Epidermal melanocyte (primary cell): ENCODE measurements at regions not wholly inside any gene's neighbourhood (a gene's known extent, or its start where the extent isn't known, plus 50 kb on each side); places are given as distances from the start of the nearest gene placed in this dataset.

Experiments
- DNase-seq: peaks from one replicate; pipeline ENCODE4 v3.0.0; 2011; ENCODE audit warnings: low spot score; ENCODE audit not compliant: insufficient read length

- DNase-seq, result no peak
Measured at GRCh38 chr15:29611057-29611456, 211.2 kb downstream of the TJP1 start.

- DNase-seq, result no peak
Measured at GRCh38 chr15:29601811-29602210, 220.5 kb downstream of the TJP1 start.

GRCh38 chr15:29600262-29600661 is 222.0 kb downstream of the TJP1 start:
- no peak for DNase-seq

- no peak for DNase-seq
Measured at GRCh38 chr15:29596266-29596665, 226.0 kb downstream of the TJP1 start.

GRCh38 chr15:29593629-29594028 is 228.6 kb downstream of the TJP1 start:
- DNase-seq, result no peak

GRCh38 chr15:29593111-29593510 is 229.2 kb downstream of the TJP1 start:
- no peak for DNase-seq

GRCh38 chr15:29590701-29591100 is 231.6 kb downstream of the TJP1 start:
- DNase-seq, result no peak

GRCh38 chr15:29589975-29590374 is 232.3 kb downstream of the TJP1 start:
- DNase-seq, result no peak

GRCh38 chr15:29589416-29589815 is 232.9 kb downstream of the TJP1 start:
- DNase-seq, result no peak

- DNase-seq, result no peak
Measured at GRCh38 chr15:29573197-29573838, 248.9 kb downstream of the TJP1 start.

GRCh38 chr15:29571792-29572431 is 250.4 kb downstream of the TJP1 start:
- no peak for DNase-seq

- no peak for DNase-seq
Measured at GRCh38 chr15:29570948-29571791, 251.1 kb downstream of the TJP1 start.

- no peak for DNase-seq
Measured at GRCh38 chr15:29570121-29570947, 251.9 kb downstream of the TJP1 start.

GRCh38 chr15:29569533-29570092 is 252.7 kb downstream of the TJP1 start:
- no peak for DNase-seq

GRCh38 chr15:29568840-29569532 is 253.3 kb downstream of the TJP1 start:
- no peak for DNase-seq

GRCh38 chr15:29567336-29567735 is 254.9 kb downstream of the TJP1 start:
- DNase-seq, result no peak

GRCh38 chr15:29566914-29567313 is 255.4 kb downstream of the TJP1 start:
- DNase-seq, result no peak

GRCh38 chr15:29563112-29563511 is 259.2 kb downstream of the TJP1 start:
- DNase-seq, result no peak

- DNase-seq, result no peak
Measured at GRCh38 chr15:29560896-29561295, 261.4 kb downstream of the TJP1 start.

GRCh38 chr15:29558261-29558660 is 264.0 kb downstream of the TJP1 start:
- no peak for DNase-seq

GRCh38 chr15:29557171-29557570 is 265.1 kb downstream of the TJP1 start:
- no peak for DNase-seq
